ENCODE measurements at regions not wholly inside any gene's neighbourhood (a gene's known extent, or its start where the extent isn't known, plus 50 kb on each side); places are given as distances from the start of the nearest gene placed in this dataset.

DNA sequence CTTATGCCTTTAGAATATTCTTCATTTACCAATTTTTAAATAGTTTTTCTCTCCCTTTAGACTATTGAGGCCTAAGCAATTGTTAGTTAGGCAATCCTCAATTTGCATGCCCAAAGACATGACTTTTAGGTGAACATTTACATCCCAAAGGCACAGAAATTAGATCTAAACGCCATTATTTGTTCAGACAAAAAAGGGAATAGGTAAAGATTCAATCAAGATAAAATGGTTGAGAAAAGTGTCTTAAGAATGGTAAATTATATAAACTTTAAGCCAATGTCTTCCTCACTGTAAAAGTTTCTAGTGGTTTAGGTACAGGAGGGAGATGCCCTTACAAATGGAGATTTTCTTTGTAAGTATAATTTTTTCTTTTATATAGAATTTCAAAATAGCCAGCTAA, 50.2 kb upstream of the MME start:
- DNase-seq = no peak

DNA sequence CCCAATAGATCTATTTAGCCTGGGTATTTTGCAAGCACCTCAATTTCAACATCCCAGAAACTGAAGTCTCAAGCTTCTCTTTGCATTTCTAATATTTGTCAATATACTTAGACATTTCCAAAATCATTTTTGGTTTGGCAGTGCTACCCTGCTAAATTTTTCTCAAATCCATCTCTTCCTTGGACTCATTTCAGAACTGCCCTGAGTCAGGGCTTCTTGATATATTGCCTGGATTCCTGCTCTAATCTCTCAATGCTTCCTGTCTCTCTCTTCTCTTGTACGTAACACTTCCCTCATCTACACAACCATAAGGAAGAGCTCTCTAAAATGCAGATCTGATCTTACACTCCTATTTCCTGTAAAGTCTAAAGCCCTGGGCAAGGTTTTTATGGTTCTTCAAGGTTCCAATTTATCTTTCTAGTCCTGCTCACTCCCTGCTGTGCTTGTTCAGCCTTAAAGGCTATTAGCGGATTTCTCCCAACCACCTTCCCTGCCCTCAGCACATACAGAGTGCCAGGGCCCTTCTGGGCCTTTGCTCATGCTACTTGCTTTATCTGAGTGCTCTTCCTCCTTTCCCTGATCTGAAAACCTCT, 53.0 kb upstream of the MME start:
- no peak for DNase-seq

GRCh38 chr3:155024006-155024638, 56.0 kb upstream of the MME start:
- DNase-seq = no peak

DNA sequence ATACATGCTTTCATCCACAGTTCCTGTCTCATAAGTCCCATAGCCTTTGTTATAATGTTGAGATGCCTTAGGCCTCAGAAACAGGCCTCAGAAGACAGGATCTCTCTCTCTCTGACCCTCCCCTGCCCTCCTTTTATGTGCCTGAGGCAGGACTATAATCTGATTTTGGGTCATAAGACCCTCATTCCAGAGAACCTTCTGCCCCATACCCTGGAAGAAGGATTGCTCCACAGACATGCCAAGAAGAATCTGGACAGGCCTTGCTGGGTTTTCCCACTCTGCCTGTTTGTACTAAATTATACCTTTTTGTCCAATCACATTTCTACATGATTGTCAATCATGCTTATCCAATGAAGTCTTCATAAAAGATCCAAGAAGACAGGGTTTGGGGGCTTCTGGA, 57.2 kb upstream of the MME start:
- DNase-seq = no peak

GRCh38 chr3:155019575-155019974, 60.5 kb upstream of the MME start:
- no peak for DNase-seq

DNA sequence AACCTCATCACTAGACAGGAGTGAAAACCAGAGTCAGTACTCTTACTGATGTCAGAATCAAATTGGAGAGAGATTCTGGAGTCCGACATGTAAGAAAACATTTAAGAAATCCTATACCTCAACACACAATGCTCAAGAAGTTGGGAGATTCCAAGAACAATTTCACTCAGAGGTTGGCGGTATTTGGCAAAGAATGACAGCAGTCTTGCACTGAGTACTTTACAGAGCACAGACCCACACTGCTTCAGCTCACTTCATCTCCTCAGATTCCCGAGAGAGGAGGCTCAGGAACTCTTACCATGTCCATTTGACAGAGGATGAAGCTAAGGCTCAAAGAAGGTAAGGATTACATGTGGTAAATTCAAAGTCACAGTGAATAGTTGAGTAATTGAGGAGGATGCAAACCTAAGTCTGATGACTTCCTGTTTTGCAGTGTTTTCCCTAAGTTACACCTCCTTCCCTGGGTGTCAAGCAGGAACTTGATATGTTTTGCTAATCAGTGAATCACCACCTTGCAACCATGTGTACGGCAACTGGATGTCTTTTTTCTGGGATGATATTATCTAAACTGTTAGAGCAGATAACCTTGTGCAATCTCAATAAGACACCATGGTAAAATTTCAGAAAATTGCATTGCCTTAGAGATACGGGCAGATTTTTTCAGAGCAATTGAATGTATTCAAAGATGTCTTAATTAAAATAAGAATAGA, 61.3 kb upstream of the MME start:
- DNase-seq = no peak

DNA sequence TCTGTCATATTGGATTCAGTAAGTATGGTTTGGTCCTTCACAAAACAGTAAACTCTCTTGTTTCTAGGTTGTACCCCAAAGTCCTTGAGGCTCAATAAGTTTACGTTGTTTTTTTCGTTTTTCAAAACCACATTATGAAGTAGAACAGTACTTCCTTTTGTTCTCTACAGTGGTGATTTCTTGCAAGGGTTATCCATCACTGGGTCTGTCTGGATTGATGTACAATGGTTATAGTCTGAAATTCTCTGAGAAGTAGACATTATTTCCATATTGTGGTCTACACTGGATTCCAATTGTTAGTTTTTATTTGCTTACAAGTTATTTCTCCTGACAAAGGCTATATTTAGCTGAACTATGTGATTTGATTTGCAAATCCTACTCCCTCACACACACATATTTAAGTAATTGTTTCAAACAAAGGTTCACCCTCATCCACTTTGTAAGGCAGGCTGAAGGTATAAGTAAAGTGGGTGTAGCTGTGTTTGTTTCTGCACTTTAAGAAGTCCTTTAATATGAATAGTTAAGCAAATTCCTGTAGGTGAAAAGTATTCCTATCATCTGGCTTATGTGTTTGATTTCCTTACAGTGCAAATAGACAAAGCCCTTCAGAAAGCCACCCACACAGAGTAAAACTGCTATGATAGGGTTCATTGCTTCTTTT, 64.2 kb upstream of the MME start:
- no peak for DNase-seq

DNA sequence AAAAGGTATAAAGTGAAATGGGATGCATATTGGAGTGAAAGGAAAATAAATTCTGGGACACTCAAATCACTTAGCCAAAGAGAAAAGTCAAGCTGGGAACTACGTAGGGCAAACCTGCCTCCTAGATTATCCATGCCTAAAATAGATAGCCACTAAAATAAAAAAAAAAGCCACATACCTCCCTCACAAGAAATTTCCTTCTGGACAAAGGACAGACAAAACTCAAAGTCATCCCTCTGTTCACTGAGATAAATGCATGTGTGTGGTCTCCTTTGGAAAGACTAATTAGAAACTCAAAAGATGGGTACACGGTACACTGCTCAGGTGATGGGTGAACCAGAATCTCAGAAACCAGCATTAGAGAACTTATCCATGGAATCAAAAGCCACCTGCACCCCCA, 65.2 kb upstream of the MME start:
- no peak for DNase-seq

DNA sequence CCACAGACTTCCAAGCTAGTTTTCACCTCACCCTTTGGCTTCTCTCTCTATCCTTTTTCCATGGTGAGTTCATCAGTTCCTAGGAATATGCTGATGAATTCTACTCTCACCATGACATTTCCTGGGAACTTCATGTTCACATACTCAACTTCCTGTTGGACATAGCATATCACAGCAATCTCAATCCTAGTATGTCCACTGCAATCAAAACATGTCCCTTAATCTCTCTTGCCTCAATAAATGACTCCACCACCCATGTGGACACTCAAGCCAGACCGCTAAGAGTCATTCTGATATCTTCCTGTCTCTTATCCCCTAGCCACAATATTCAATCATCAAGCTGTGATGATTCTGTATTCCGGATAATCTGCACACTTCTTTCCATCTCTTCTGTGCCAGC, 66.7 kb upstream of the MME start:
- DNase-seq = no peak

GRCh38 chr3:155012584-155012983, 67.5 kb upstream of the MME start:
- DNase-seq = no peak

GRCh38 chr3:155010416-155010815, 69.7 kb upstream of the MME start:
- no peak for DNase-seq

DNA sequence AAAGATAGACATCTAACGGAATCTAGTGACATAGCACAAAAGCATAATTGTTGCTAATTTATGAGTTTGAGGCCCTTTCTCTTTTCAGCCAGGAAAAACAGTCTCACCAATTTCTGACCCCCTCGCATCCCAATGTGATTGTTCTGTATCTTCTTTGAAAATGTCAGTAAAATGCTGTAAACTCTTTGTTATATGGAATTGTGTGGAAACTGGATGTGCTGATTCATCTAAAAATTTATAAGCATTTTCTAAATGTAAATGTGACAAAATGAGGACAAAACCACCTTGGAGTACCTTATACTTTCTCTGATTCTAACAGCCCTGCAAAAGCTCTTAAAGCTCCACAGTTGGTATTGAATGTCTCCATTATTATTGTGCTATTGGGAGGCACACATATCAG, 70.9 kb upstream of the MME start:
- no peak for DNase-seq

GRCh38 chr3:155007729-155008128, 72.4 kb upstream of the MME start:
- DNase-seq = peak; percentile 19

DNA sequence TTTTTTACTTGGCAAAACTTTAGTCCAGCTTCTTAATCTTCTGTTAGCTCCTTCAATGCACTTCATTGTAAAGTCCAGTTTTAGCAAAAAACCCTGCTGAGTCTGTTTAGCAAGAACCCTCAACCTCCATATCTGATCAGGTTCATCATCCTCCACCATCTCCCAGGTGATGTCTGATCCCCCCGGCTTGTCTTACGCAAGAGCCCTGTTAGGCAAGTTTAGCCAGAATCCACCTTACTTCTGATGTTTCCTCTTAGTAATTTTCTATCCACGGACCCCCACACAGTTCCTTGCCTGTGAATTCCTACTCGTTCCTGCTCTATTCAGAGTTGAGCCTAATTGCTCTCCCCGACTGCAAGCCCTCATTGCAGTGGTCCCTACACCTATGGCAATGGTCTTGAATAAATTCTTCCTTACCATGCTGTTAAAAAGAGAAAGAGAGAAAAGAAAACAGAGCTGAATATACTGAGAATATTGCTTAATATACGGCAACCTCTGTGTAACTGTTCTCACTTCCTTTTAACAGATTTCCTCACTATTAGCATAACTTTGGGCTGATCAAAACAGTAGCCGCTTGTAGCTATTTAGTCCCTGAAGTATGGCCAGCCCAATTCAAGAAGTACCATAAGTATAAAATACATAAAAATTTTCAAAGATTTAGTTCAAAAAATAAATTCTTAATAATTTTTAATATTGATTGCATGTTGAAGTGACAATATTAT, 78.7 kb upstream of the MME start:
- no peak for DNase-seq

GRCh38 chr3:154992655-154993054, 87.5 kb upstream of the MME start:
- DNase-seq = no peak

- DNase-seq = no peak
Observed at GRCh38 chr3:154990543-154990942, 89.6 kb upstream of the MME start.

- DNase-seq = no peak
Observed at GRCh38 chr3:154987846-154988245, 92.3 kb upstream of the MME start.

DNA sequence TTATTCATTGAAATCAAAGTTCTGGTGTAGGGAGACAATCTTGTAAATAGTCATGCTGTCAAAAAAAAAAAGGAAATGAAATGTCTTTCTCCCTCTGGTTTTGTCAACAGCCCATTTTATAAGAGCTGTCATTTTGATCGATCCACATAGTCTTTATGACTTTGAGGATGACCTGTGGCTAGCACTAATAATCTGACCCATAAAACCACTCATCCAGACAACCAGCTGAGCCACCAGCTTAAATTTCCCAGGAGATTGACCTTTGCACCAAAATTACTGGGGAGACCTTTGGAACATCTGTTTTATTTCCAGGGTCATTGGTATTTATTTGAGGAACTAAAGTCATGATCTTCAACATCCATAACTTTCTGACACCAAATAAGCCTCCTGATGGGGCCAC, 98.5 kb upstream of the MME start:
- DNase-seq = no peak

GRCh38 chr3:154981201-154981600, 98.9 kb upstream of the MME start:
- no peak for DNase-seq

DNA sequence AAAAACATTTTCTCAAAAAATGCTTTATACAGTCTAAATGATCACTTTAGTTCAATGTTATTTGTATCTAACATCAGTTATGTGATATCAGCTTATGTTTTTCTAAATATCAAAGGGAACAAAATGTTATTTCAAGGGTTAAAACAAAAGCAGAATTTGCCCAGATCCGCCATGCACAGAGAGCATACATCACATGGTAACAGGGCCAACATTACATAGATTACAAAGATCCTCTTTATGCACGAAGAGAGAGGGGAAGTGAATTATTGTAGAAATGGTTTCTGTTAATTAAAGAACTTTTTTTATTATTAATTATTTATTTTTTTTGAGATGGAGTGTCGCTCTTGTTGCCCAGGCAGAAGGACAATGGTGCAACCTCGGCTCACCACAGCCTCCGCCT, 100.8 kb upstream of the MME start:
- no peak for DNase-seq

DNA sequence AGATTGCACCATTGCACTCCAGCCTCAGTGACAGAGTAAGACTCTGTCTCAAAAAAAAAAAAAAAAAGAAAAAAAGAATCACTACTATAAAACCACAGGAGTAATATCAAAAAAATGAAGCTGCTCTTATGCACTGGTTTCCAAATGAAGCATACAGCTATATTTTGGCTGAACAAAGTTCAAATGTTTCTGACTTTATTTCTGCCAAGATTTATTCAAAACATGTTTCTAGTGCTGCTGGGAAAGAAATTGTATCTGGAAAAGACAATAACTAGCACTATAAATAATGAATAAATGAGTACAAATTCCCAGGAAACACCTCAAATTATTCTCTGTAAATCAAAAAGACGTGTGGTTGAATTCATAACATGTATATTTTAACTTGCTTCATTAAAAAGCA, 102.5 kb upstream of the MME start:
- DNase-seq = no peak

GRCh38 chr3:154976072-154976983, 103.8 kb upstream of the MME start:
- DNase-seq = no peak
